ENCODE measurements at regions not wholly inside any gene's neighbourhood (a gene's known extent, or its start where the extent isn't known, plus 50 kb on each side); places are given as distances from the start of the nearest gene placed in this dataset.

DNA sequence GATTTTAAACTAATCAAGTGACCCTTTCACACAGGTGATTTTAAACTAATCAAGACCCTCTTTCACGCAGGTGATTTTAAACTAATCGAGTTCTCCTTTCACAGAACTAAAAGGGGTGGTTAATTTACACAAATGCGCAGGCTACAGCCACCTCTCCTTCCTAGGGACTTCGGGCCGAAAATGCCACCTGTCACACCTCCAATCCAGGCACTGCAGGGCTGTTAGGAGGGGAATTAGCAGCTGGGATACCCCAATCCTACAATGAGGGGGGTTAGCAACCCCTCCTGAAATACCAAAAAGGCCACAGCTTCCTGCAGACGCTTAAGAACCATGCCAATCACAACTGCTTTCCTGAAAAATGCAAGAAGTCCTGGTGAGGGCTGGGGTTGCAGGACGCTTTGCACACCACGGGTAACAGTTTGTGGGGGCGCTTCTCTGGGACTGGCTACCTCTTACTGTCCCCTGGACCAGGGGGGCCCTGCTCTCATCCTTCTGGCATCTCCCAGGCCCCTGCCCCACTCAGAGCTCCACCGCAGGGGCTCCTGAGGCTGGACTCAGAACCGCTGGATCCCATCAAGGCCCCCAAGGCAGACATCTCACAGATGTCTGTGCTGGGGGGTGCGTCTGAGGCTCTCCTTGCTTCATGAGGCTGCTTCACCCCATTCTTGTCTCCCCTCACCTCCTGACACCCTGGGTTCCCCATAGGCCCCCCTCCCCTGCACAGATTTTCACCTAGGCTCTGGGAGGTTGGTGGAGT, 145.9 kb downstream of the OR4M2 start:
- H3K9me2 ChIP-seq (replicated peaks; ENCODE audit: insufficient read depth, low read length), result no peaks in the 10 kb centered on the region
- H3F3A ChIP-seq (ENCODE audit: insufficient read depth, low read length), result no peaks in the 10 kb centered on the region
- H3K4me1 ChIP-seq (ENCODE audit: low read length), result no peaks in the 10 kb centered on the region
- no peak for TF ChIP-seq EZH2 (optimal IDR thresholded peaks at IDR 0.05; ENCODE audit: low read depth, low read length)
- no peak for TF ChIP-seq CTCF (IDR thresholded peaks at IDR 0.05; ENCODE audit: low read length)
- TF ChIP-seq EZH2phosphoT487 (IDR thresholded peaks at IDR 0.05; ENCODE audit: low read length), result no peak
- no peaks in the 10 kb centered on the region for H3K27me3 ChIP-seq (replicated peaks; ENCODE audit: insufficient read depth, low read length)
- H3K4me3 ChIP-seq (ENCODE audit: low read length), result no peak overlapping the region
- H3K9me3 ChIP-seq (replicated peaks; ENCODE audit: insufficient read depth, low read length), result no peaks in the 10 kb centered on the region
- no peaks in the 10 kb centered on the region for H3K36me3 ChIP-seq (replicated peaks; ENCODE audit: insufficient read depth, low read length)
- DNase-seq, result no peak
- no peaks in the 10 kb centered on the region for H4K20me1 ChIP-seq (ENCODE audit: insufficient read depth, low read length)
- H3K27ac ChIP-seq (ENCODE audit: low read length), result no peak overlapping the region
- H3K4me2 ChIP-seq (ENCODE audit: low read depth, low read length), result no peak overlapping the region
- H3K9ac ChIP-seq (ENCODE audit: low read length), result no peak overlapping the region
- no peaks in the 10 kb centered on the region for H3K79me2 ChIP-seq (ENCODE audit: low read length)
- no peak overlapping the region for H2AFZ ChIP-seq (ENCODE audit: low read length)

DNA sequence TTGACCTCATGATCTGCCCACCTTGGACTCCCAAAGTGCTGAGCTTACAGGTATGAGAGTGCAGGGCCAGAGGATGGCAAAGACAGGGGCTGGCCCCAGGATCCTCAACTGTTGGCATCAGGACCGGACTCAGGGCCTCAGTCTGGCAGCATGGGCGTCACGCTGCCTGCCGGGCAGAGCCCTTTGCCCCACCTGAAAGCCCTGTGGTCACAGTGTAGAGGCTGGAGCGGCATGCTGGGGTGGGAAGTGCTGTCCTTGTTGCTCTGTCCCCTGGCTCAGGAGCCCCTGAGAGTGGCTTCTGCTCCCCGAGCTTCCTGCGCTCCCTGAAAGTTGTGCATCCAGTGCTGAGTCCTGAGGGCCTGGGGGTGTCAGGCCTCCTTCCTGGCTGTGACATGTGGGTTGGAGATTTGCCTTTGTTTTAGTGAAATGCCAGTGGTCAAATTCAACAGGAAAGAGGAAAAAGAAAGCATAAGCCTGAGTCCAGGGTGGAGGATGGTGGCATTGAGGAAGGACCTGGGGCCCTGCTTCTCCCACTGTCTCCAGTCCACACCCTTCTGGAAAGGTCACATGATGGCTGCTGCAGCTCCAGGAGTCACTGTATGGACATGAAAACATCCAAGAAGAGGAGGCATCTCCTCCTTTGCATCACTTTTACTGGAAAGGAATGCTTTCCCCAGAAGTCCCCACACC, 147.2 kb downstream of the OR4M2 start:
- TF ChIP-seq EZH2phosphoT487 (IDR thresholded peaks at IDR 0.05; ENCODE audit: low read length) (no peak), CTCF (IDR thresholded peaks at IDR 0.05; ENCODE audit: low read length) (no peak), EZH2 (optimal IDR thresholded peaks at IDR 0.05; ENCODE audit: low read depth, low read length) (no peak)
- Histone ChIP-seq H3K9ac (ENCODE audit: low read length) (no peak overlapping the region), H3K79me2 (ENCODE audit: low read length) (no peaks in the 10 kb centered on the region), H3K27ac (ENCODE audit: low read length) (no peak overlapping the region), H3K27me3 (replicated peaks; ENCODE audit: insufficient read depth, low read length) (no peaks in the 10 kb centered on the region), H3K36me3 (replicated peaks; ENCODE audit: insufficient read depth, low read length) (no peaks in the 10 kb centered on the region), H3K9me3 (replicated peaks; ENCODE audit: insufficient read depth, low read length) (no peaks in the 10 kb centered on the region), H3K9me2 (replicated peaks; ENCODE audit: insufficient read depth, low read length) (no peaks in the 10 kb centered on the region), H3K4me1 (ENCODE audit: low read length) (no peaks in the 10 kb centered on the region), H3K4me3 (ENCODE audit: low read length) (no peak overlapping the region), H3K4me2 (ENCODE audit: low read depth, low read length) (no peak overlapping the region), H2AFZ (ENCODE audit: low read length) (no peak overlapping the region), H4K20me1 (ENCODE audit: insufficient read depth, low read length) (no peaks in the 10 kb centered on the region), H3F3A (ENCODE audit: insufficient read depth, low read length) (no peaks in the 10 kb centered on the region)
- no peak for DNase-seq

- Histone ChIP-seq H3K36me3 (replicated peaks; ENCODE audit: insufficient read depth, low read length) (no peaks in the 10 kb centered on the region), H3K4me1 (ENCODE audit: low read length) (no peaks in the 10 kb centered on the region), H3F3A (ENCODE audit: insufficient read depth, low read length) (no peaks in the 10 kb centered on the region), H3K27ac (ENCODE audit: low read length) (no peak overlapping the region), H4K20me1 (ENCODE audit: insufficient read depth, low read length) (no peaks in the 10 kb centered on the region), H3K9me2 (replicated peaks; ENCODE audit: insufficient read depth, low read length) (no peaks in the 10 kb centered on the region), H2AFZ (ENCODE audit: low read length) (no peak overlapping the region), H3K9me3 (replicated peaks; ENCODE audit: insufficient read depth, low read length) (no peaks in the 10 kb centered on the region), H3K79me2 (ENCODE audit: low read length) (no peaks in the 10 kb centered on the region), H3K27me3 (replicated peaks; ENCODE audit: insufficient read depth, low read length) (no peaks in the 10 kb centered on the region), H3K9ac (ENCODE audit: low read length) (no peak overlapping the region), H3K4me2 (ENCODE audit: low read depth, low read length) (no peak overlapping the region), H3K4me3 (ENCODE audit: low read length) (no peak overlapping the region)
- DNase-seq, result no peak
- TF ChIP-seq CTCF (IDR thresholded peaks at IDR 0.05; ENCODE audit: low read length), result no peak
- no peak for TF ChIP-seq EZH2phosphoT487 (IDR thresholded peaks at IDR 0.05; ENCODE audit: low read length)
- TF ChIP-seq EZH2 (optimal IDR thresholded peaks at IDR 0.05; ENCODE audit: low read depth, low read length), result no peak
Observed at GRCh38 chr15:22228101-22228762, 147.9 kb downstream of the OR4M2 start.

Data from MM.1S (cell line).